ENCODE measurements at regions not wholly inside any gene's neighbourhood (a gene's known extent, or its start where the extent isn't known, plus 50 kb on each side); places are given as distances from the start of the nearest gene placed in this dataset.

GRCh38 chr13:72539925-72540324 lies 187.5 kb downstream of the MZT1 start:
- no peak overlapping the region for H3K4me3 Mint-ChIP-seq
- H3K4me1 Mint-ChIP-seq: no peaks in the 10 kb centered on the region
- H3K9me3 Mint-ChIP-seq: peaks cover 0 to 3% (median 0%) of the 10 kb centered on the region in 9 donors
- no peaks in the 10 kb centered on the region for H3K36me3 Mint-ChIP-seq
- ATAC-seq (no peak), DNase-seq (no peak)
- no peak overlapping the region for H3K27ac Mint-ChIP-seq
- POLR2A ChIA-PET: no interaction called here
- H3K27me3 Mint-ChIP-seq: peaks cover 0 to 4% (median 1%) of the 10 kb centered on the region in 5 donors

DNA sequence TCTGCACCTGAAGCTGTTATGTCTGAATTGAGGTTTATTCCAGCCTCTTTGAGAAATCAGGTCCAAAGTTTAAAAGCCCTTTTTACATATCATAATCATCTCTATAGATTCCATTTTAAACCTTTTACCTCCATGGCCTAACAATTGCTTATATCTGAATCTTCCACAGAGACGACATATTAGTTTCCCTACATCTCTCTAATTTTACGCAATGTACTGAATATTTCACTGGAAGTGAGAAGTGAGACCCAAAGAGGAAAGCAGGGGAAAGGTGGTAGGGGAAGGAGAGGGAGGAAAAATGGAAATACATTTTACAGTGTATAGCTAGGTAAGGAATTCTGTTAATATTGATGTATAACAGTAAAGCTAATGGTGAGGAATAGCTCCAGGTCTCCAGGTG lies 189.6 kb downstream of the MZT1 start:
- POLR2A ChIA-PET: no interaction called here
- ATAC-seq (no peak), DNase-seq (no peak)
- Mint-ChIP-seq H3K27ac (no peak overlapping the region), H3K4me3 (no peak overlapping the region), H3K4me1 (no peaks in the 10 kb centered on the region), H3K36me3 (no peaks in the 10 kb centered on the region), H3K9me3 (peaks cover 0 to 1% (median 0%) of the 10 kb centered on the region in 9 donors), H3K27me3 (no peaks in the 10 kb centered on the region)

DNA sequence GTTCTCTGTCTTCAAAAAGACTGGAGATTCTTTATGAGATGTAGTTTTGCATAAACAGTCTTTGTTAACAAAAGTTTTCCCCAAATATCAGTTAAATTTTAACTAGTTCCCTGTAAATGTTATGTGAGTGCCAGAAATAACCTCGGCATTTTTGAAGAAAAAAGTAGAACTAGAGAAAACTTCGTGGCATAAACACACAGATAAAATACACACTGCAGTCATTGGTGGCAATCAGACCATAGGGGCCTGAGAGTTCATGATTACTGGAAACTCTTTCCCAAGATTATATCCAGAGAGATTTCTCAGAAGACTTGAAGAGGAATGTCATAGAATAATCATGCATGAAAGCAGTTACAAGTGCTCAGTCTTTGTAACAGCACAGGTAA lies 190.0 kb downstream of the MZT1 start:
- no peaks in the 10 kb centered on the region for H3K36me3 Mint-ChIP-seq
- no peaks in the 10 kb centered on the region for H3K27me3 Mint-ChIP-seq
- no peak overlapping the region for H3K4me3 Mint-ChIP-seq
- ATAC-seq (no peak), DNase-seq (no peak)
- no peak overlapping the region for H3K27ac Mint-ChIP-seq
- POLR2A ChIA-PET: no interaction called here
- no peaks in the 10 kb centered on the region for H3K4me1 Mint-ChIP-seq
- peaks cover 0 to 1% (median 0%) of the 10 kb centered on the region in 9 donors for H3K9me3 Mint-ChIP-seq

GRCh38 chr13:72536714-72537394 lies 190.6 kb downstream of the MZT1 start:
- ATAC-seq (no peak), DNase-seq (no peak)
- no peak overlapping the region for H3K4me3 Mint-ChIP-seq
- no peak overlapping the region for H3K27ac Mint-ChIP-seq
- H3K36me3 Mint-ChIP-seq: no peaks in the 10 kb centered on the region
- peaks cover 0 to 1% (median 0%) of the 10 kb centered on the region in 9 donors for H3K9me3 Mint-ChIP-seq
- no peaks in the 10 kb centered on the region for H3K27me3 Mint-ChIP-seq
- POLR2A ChIA-PET: no interaction called here
- no peaks in the 10 kb centered on the region for H3K4me1 Mint-ChIP-seq

- H3K27ac Mint-ChIP-seq: no peak overlapping the region
- no peak overlapping the region for H3K4me3 Mint-ChIP-seq
- no peaks in the 10 kb centered on the region for H3K4me1 Mint-ChIP-seq
- no peaks in the 10 kb centered on the region for H3K36me3 Mint-ChIP-seq
- H3K9me3 Mint-ChIP-seq: peaks cover 0 to 3% (median 0%) of the 10 kb centered on the region in 9 donors
- ATAC-seq (no peak), DNase-seq (no peak)
- peaks cover 0 to 9% (median 2%) of the 10 kb centered on the region in 5 donors for H3K27me3 Mint-ChIP-seq
- POLR2A ChIA-PET: no interaction called here
These were observed 192.3 kb downstream of the MZT1 start for GRCh38 chr13:72534951-72535640.

DNA sequence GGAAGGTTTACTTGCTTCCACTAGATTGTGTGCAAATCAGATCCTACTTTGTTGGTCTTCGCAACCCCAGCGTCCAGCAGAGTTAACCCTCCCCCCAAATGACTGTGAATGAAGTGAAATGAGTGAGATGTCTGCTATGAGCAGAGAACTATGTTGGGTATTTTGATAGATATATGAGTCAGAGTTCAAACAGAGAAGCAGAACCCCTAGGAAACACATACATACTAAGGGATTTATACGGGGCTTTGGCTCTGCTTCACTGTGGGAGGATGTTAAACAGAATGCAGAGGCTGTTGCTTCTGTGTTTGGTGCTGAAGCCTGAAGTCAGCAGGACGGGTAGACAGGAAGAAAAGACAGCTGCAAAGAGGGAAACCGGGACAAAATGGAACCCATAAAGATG lies 197.0 kb downstream of the MZT1 start:
- no peak overlapping the region for H3K27ac Mint-ChIP-seq
- no peak overlapping the region for H3K4me3 Mint-ChIP-seq
- POLR2A ChIA-PET: no interaction called here
- no peaks in the 10 kb centered on the region for H3K4me1 Mint-ChIP-seq
- H3K27me3 Mint-ChIP-seq: peaks cover 0 to 10% (median 4%) of the 10 kb centered on the region in 5 donors
- DNase-seq: no peak
- ATAC-seq: no peak
- H3K9me3 Mint-ChIP-seq: peaks cover 0 to 10% (median 0%) of the 10 kb centered on the region in 9 donors
- H3K36me3 Mint-ChIP-seq: no peaks in the 10 kb centered on the region

DNA sequence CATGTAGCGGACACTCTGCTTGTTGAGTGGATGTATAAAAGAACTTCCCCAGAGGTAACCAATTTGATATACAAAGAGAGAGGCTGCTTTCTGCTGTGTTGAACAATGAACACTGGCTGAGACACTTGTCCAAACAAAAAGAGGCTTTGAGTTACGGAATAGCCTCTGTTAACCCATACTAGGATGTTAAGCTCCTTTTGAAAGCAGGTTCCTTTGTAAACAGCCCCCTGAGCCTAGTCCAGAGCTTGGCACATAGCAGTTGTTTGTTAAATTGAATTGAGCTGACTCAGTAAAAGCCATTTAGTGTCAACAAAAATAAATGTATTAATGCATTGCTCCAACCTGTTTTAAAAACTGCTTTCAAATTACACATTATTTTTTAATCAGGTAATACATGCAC lies 200.1 kb downstream of the MZT1 start:
- Mint-ChIP-seq H3K9me3 (peaks cover 0 to 10% (median 0%) of the 10 kb centered on the region in 9 donors), H3K27me3 (peaks cover 0 to 21% (median 4%) of the 10 kb centered on the region in 5 donors), H3K36me3 (no peaks in the 10 kb centered on the region), H3K4me1 (no peaks in the 10 kb centered on the region), H3K27ac (no peak overlapping the region), H3K4me3 (no peak overlapping the region)
- DNase-seq (no peak), ATAC-seq (no peak)
- POLR2A ChIA-PET: no interaction called here

- ATAC-seq (no peak), DNase-seq (no peak)
- no peaks in the 10 kb centered on the region for H3K4me1 Mint-ChIP-seq
- H3K27ac Mint-ChIP-seq: no peak overlapping the region
- no peaks in the 10 kb centered on the region for H3K36me3 Mint-ChIP-seq
- POLR2A ChIA-PET: no interaction called here
- H3K27me3 Mint-ChIP-seq: peaks cover 0 to 12% (median 2%) of the 10 kb centered on the region in 5 donors
- H3K9me3 Mint-ChIP-seq: peaks cover 0 to 7% (median 0%) of the 10 kb centered on the region in 9 donors
- no peak overlapping the region for H3K4me3 Mint-ChIP-seq
These were observed 203.8 kb downstream of the MZT1 start for GRCh38 chr13:72523593-72523992.

DNA sequence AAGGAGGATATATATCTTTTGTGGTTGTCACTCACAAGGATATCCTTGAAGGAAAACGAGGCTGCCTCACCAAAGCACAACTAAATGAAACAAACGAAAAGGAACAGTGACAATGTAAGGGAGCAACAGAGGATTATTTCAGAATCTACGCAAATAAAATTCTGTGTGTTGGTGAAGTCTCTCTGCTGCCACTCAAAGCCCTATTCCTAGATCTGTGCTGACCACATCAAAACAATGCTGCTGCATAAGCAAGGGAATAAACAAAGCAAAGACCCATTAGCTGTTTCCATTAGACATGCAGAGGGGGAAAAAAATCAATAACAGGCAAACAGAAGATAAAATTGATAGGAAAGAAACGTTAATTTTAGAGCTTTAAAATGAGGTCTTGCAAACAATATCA lies 204.4 kb downstream of the MZT1 start:
- Mint-ChIP-seq H3K27ac (no peak overlapping the region), H3K4me3 (no peak overlapping the region), H3K27me3 (peaks cover 0 to 12% (median 2%) of the 10 kb centered on the region in 5 donors), H3K36me3 (no peaks in the 10 kb centered on the region), H3K4me1 (no peaks in the 10 kb centered on the region), H3K9me3 (peaks cover 0 to 7% (median 0%) of the 10 kb centered on the region in 9 donors)
- ATAC-seq (no peak), DNase-seq (no peak)
- POLR2A ChIA-PET: no interaction called here

GRCh38 chr13:72521940-72522661 lies 205.3 kb downstream of the MZT1 start:
- H3K4me3 Mint-ChIP-seq: no peak overlapping the region
- POLR2A ChIA-PET: no interaction called here
- no peaks in the 10 kb centered on the region for H3K4me1 Mint-ChIP-seq
- no peak for ATAC-seq
- peaks cover 0 to 7% (median 0%) of the 10 kb centered on the region in 9 donors for H3K9me3 Mint-ChIP-seq
- H3K27me3 Mint-ChIP-seq: peaks cover 0 to 12% (median 0%) of the 10 kb centered on the region in 5 donors
- no peaks in the 10 kb centered on the region for H3K36me3 Mint-ChIP-seq
- H3K27ac Mint-ChIP-seq: no peak overlapping the region
- no peak for DNase-seq

DNA sequence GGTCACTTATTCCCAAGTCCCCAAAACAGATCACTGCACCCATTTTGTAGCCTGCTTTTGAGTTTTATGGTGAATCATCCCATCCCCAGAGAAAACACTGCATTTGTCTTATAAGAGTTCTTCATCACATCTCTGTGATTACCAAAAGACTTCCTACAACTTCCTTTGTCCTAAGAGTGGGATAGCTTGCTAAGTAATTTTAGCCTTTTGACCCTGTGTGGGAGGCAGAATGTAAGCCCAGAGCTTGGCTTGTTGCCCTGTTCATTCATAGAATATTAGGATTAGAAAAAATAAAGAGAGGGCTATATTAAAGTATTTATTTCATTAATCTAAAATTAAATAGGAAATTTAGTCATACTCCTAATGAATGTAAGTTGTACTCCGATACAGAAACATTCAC lies 213.3 kb downstream of the MZT1 start:
- Mint-ChIP-seq H3K9me3 (peaks cover 0 to 2% (median 0%) of the 10 kb centered on the region in 9 donors), H3K27ac (no peak overlapping the region), H3K27me3 (peaks cover 0 to 5% (median 0%) of the 10 kb centered on the region in 5 donors), H3K4me1 (no peaks in the 10 kb centered on the region), H3K4me3 (no peak overlapping the region), H3K36me3 (no peaks in the 10 kb centered on the region)
- POLR2A ChIA-PET: no interaction called here
- ATAC-seq: no peak
- DNase-seq: no peak

DNA sequence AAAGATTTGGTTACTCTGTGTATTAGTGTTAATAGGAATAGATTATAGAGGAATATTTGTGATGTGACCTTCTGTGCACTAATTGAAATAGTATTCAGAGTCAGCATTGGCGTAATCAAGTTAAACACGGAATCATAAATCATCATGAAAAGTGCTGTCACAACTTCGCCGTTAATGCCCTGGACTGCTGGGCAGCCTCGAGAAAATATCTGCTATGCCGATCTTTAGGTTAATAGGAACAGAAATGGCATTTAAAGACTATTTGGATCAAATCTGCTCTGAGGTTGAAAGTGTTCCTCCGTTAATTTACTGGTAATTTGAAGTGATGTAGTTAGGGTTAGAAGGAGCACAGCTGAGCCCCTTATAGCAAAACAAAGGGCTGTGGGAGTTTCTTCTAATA lies 219.0 kb downstream of the MZT1 start:
- no peak overlapping the region for H3K4me3 Mint-ChIP-seq
- H3K27ac Mint-ChIP-seq: no peak overlapping the region
- POLR2A ChIA-PET: no interaction called here
- H3K4me1 Mint-ChIP-seq: no peaks in the 10 kb centered on the region
- no peak for DNase-seq
- peaks cover 0 to 16% (median 1%) of the 10 kb centered on the region in 5 donors for H3K27me3 Mint-ChIP-seq
- H3K36me3 Mint-ChIP-seq: peaks cover 0 to 1% (median 0%) of the 10 kb centered on the region in 3 donors
- H3K9me3 Mint-ChIP-seq: no peaks in the 10 kb centered on the region
- ATAC-seq: no peak

Data from naive thymus-derived CD8-positive, alpha-beta T cell (primary cell).